ENCODE measurements at regions not wholly inside any gene's neighbourhood (a gene's known extent, or its start where the extent isn't known, plus 50 kb on each side); places are given as distances from the start of the nearest gene placed in this dataset.

- DNase-seq (ENCODE audit: low read depth), result no peak
These were observed 534.0 kb downstream of the ANKRD50 start for GRCh38 chr4:124178449-124179021.

DNA sequence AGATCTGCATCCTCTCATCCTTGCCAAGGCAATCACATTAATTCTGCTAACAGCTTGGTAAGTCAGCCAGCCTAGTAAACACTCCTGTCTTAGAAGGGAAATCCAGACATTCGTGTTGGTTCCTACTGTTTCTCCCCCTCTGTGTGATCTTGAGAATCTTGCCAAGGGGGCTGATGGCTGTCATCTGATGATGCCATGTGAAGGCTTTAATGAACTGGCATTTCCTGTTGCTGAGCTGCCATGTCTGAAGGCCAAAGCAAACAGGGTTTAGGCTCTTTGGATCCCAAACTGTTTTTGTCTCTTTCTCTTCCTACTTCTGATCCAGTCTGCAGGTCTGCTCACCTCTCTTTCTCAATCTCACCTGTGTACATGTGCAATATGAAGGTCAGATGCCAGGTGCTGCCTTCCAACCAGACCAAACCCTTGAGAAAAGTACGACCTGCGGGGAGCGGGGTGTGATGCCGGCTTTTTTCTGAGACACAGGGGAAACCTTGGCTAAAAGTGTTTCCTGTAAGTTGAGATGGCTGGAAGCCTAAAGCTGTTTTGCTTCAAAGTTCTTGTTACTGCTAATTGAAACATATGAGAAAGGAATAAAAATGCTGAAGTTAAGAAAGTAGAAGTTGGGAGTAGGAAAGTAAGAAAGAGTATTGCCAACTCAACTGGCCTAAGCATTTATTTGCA, 532.9 kb downstream of the ANKRD50 start:
- no peak for DNase-seq (ENCODE audit: low read depth)

- DNase-seq (ENCODE audit: low read depth), result no peak
These were observed 531.5 kb downstream of the ANKRD50 start for GRCh38 chr4:124181039-124181438.

GRCh38 chr4:124183231-124183630, 529.3 kb downstream of the ANKRD50 start:
- no peak for DNase-seq (ENCODE audit: low read depth)

GRCh38 chr4:124183926-124184325, 528.6 kb downstream of the ANKRD50 start:
- no peak for DNase-seq (ENCODE audit: low read depth)

DNA sequence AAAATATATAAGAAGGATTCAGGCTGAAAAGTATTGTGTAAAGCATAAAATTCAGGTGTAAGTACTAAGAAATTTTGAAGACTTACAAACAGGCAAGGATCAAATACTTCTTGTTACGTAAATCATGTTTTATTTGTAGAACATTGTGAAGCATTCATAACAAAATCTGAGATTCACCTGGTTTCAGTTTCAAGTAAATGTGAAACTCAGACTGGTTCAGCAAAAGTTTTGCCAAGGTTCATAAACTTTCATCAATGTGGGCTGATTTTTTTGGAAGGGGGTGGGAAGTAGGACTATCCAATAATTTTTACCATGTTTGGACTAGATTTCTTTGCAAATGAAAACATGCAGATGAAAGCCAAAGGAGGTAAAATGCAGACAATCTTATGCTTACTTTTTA, 527.7 kb downstream of the ANKRD50 start:
- DNase-seq (ENCODE audit: low read depth), result no peak

- no peak for DNase-seq (ENCODE audit: low read depth)
These were observed 523.9 kb downstream of the ANKRD50 start for GRCh38 chr4:124188595-124188994.

- no peak for DNase-seq (ENCODE audit: low read depth)
These were observed 523.0 kb downstream of the ANKRD50 start for GRCh38 chr4:124189545-124189944.

- DNase-seq (ENCODE audit: low read depth), result no peak
These were observed 521.2 kb downstream of the ANKRD50 start for GRCh38 chr4:124191329-124191728.

- no peak for DNase-seq (ENCODE audit: low read depth)
These were observed 520.0 kb downstream of the ANKRD50 start for GRCh38 chr4:124192544-124192943.

GRCh38 chr4:124199185-124199584, 513.3 kb downstream of the ANKRD50 start:
- DNase-seq (ENCODE audit: low read depth), result no peak

DNA sequence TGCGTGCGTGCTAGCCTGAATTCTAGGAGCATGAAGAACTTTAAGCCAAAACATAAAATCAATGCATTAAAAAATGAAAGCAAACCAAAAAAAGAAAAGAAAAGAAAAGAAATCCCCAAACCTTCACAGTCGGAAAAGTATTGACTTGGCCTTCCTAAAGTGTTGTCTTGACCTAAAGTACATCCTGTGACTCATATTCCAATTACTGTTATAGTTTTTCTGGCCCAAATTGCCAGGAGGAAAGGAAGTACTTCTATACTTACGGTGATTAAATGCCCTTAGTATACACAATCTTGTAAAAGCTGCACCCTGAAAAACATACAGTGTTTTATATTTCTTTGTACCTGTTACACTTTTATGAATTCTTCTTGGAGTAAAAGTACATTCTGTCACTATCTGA, 512.8 kb downstream of the ANKRD50 start:
- no peak for DNase-seq (ENCODE audit: low read depth)

DNA sequence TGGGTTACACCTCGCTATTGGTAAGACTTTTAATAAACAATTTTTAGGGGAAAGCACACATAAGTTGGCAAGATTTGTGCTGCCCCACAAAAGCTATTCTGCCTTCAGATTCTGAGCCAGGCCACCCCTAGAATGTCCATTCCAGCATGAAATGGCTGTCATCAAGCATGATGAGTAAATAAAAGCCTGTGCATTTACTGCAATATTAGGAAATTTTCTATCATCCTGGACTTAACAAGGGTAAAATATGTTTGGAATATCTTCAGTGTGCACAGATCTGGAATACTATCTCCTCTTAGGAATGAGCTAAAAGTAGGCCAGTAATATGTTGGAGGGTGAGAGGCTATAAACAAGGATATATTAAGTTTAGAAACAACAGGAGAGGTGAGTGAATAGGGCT, 510.9 kb downstream of the ANKRD50 start:
- DNase-seq (ENCODE audit: low read depth), result no peak

GRCh38 chr4:124202099-124202498, 510.4 kb downstream of the ANKRD50 start:
- no peak for DNase-seq (ENCODE audit: low read depth)

DNA sequence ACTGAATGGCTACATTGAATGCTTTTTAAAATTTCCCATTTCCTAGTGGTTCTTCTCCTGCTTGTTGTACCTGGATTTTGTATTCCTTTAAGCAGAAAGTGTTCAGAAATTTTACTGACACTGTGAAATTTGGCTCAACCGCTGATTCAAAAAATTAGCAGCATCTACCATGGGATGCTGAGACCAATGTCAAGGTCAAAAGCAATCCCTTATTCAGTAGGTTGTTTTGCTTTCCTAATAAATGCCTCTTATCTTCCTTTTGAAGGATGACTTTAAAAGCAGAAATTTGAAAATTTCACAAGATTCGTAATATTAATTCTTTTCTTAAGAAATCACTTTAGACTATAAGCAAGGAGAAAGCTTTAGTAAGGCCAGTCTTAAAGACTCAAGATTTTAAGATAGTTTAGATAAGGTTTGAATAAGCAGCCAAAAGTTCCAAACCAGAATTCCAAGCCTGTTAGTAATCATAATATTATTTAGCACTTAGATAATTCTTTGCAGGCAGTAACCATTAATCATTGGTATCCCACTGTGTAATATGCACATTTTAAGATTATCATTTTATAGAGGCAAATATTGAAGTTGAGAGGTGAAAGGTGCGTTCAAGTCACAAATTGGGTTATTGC, 508.8 kb downstream of the ANKRD50 start:
- DNase-seq (ENCODE audit: low read depth), result no peak

GRCh38 chr4:124206779-124207605, 505.5 kb downstream of the ANKRD50 start:
- no peak for DNase-seq (ENCODE audit: low read depth)

DNA sequence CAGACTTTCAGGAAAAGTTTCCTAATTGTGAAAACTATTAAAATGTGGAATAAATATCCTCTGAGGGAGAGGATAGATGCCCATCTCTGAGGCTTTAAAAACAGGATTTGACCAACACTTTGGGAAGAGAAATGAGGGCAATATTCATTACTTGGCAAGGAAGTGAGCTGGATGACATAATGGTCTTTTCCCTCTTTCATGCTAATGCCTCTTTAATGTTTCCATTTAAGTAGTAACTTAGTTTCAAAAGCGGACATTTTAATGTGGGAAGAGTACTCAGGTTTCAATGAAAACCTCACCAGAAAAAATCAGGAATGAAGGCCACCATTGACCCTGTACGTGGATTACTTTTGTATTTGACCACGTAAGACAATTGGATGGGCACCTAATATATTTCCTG, 503.3 kb downstream of the ANKRD50 start:
- no peak for DNase-seq (ENCODE audit: low read depth)

DNA sequence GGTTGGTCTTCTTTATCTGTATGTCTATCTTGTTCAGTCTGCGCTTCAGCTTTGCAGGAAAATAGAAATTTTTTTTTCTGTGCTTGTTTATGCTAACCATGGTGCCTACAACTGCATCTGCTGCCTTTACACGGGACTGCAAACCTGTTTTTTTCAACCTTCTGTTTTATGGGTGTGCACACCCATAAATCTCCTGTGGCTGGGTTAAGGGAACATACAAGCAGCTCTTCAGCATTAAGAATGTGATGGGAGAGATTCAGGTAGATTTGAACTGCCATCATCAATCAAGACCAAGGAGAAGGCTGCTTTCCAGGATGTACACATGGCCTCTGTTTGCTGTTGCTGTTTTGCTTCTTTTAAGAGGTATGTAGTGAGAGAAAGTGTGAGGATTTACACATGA, 502.9 kb downstream of the ANKRD50 start:
- no peak for DNase-seq (ENCODE audit: low read depth)

- no peak for DNase-seq (ENCODE audit: low read depth)
These were observed 501.8 kb downstream of the ANKRD50 start for GRCh38 chr4:124210746-124211145.

- no peak for DNase-seq (ENCODE audit: low read depth)
These were observed 499.5 kb downstream of the ANKRD50 start for GRCh38 chr4:124212815-124213630.

- no peak for DNase-seq (ENCODE audit: low read depth)
These were observed 493.1 kb downstream of the ANKRD50 start for GRCh38 chr4:124219389-124219788.

GRCh38 chr4:124224256-124224655, 488.3 kb downstream of the ANKRD50 start:
- no peak for DNase-seq (ENCODE audit: low read depth)

Data from activated T-cell treated with anti-CD3 and anti-CD28 coated beads for 1 hour (primary cell).